K562 (cell line): ENCODE measurements at regions not wholly inside any gene's neighbourhood (a gene's known extent, or its start where the extent isn't known, plus 50 kb on each side); places are given as distances from the start of the nearest gene placed in this dataset.

ENCODE experiments used
- ATAC-seq: fragments of 200-7000 bp; cut with Tn5 transposase; 3 replicates; pipeline ENCODE4 v1.9.1; 2020; ENCODE audit warnings: moderate library complexity
- BruUV-seq: library from RNA; stranded (reverse); fragments of 400-500 nt; replicated peaks from 2 replicates; lab custom pipeline; 2021; lab: Mats Ljungman, UMichigan
- CTCF ChIA-PET: fragments of 300-600 bp; formaldehyde crosslinking; extraction: SDS; loops from one replicate; lab custom pipeline; 2021; ENCODE audit warnings: low intra/inter-chr PET ratio; lab: Yijun Ruan, JAX
- POLR2A ChIA-PET: fragments of 300-600, 350-650 bp; sonication (Branson Sonifier 250); formaldehyde crosslinking; extraction: SDS; loops from one replicate; lab custom pipeline; 2021; ENCODE audit warnings: antibody characterized with exemption, inconsistent platforms; lab: Yijun Ruan, JAX
- DNase-seq, 4 experiments: peaks; one replicate each; pipeline versions ENCODE4 v3.0.0 to v3.0.0-alpha.2; 2011 to 2018; ENCODE audit warnings: low spot score in 3 of 4, mixed read lengths in 3 of 4; ENCODE audit errors: extremely low read depth in 1 of 4
- FAIRE-seq: peaks from 2 replicates; lab custom pipeline; 2011; peaks lifted over from hg19 to GRCh38; lab: Jason Lieb, UNC
- H2AFZ ChIP-seq: 2 replicates; pipeline ENCODE4 v1.6.0; 2011; ENCODE audit warnings: low read depth, low read length, control low read depth, inconsistent platforms
- H3K27ac ChIP-seq: fragments of 200-600 bp; 3 replicates; pipeline ENCODE4 v1.8.0; 2011; ENCODE audit warnings: low read depth, mild to moderate bottlenecking, control low read depth, inconsistent platforms, low read length, moderate library complexity, mixed read lengths; ENCODE audit errors: extremely low read depth
- H3K27me3 ChIP-seq, 2 experiments: fragments of 300-600 bp in 1 of 2; 2 replicates in 1 of 2; 3 replicates in 1 of 2; pipeline versions ENCODE4 v1.6.0 to v1.8.0; 2011; ENCODE audit warnings: inconsistent platforms in 2 of 2, low read length in 2 of 2, mild to moderate bottlenecking in 1 of 2, mixed read lengths in 1 of 2, moderate library complexity in 1 of 2; ENCODE audit not compliant: control insufficient read depth in 2 of 2, insufficient read depth in 2 of 2
- H3K36me3 ChIP-seq: fragments of 300-600 bp; 3 replicates; pipeline ENCODE4 v1.8.0; 2011; ENCODE audit warnings: mild to moderate bottlenecking, low read length, inconsistent platforms; ENCODE audit not compliant: control insufficient read depth, insufficient read depth
- H3K4me1 ChIP-seq, 2 experiments: fragments of 200-600 bp in 1 of 2; replicated peaks in 1 of 2; 2 replicates in 1 of 2; 3 replicates in 1 of 2; pipeline versions ENCODE4 v1.5.1 to v1.8.0; 2011; ENCODE audit warnings: inconsistent platforms in 2 of 2, low read length in 2 of 2, mild to moderate bottlenecking in 1 of 2, mixed read lengths in 1 of 2, moderate library complexity in 1 of 2; ENCODE audit not compliant: control insufficient read depth in 2 of 2, insufficient read depth in 2 of 2
- H3K4me2 ChIP-seq: 2 replicates; pipeline ENCODE4 v1.6.1; 2011; ENCODE audit warnings: low read length, control low read depth, inconsistent platforms, mixed read lengths; ENCODE audit not compliant: insufficient read depth
- H3K4me3 ChIP-seq: fragments of 200-600 bp; sonication (generic), shearing (Covaris generic); 2 replicates; pipeline ENCODE4 v1.5.1; 2016; ENCODE audit warnings: control low read depth, inconsistent platforms
- H3K79me2 ChIP-seq: fragments of 200-600 bp; 3 replicates; pipeline ENCODE4 v1.8.0; 2011; ENCODE audit warnings: low read length, inconsistent platforms; ENCODE audit not compliant: control insufficient read depth, insufficient read depth
- H3K9ac ChIP-seq, 2 experiments: 2 replicates each; pipeline versions ENCODE4 v1.6.0 to v1.6.1; 2011; ENCODE audit warnings: low read depth in 2 of 2, low read length in 2 of 2, control low read depth in 1 of 2, inconsistent platforms in 1 of 2, mild to moderate bottlenecking in 1 of 2, mixed read lengths in 1 of 2; ENCODE audit not compliant: insufficient read depth in 1 of 2
- H3K9me1 ChIP-seq: one replicate; pipeline ENCODE4 v1.6.0; 2011; ENCODE audit warnings: inconsistent platforms, mild to moderate bottlenecking, low read length, moderate library complexity; ENCODE audit not compliant: control insufficient read depth, insufficient read depth
- H3K9me3 ChIP-seq: replicated peaks from 2 replicates; pipeline ENCODE4 v1.5.1; 2011; ENCODE audit warnings: low read depth, low read length, inconsistent platforms; ENCODE audit not compliant: control insufficient read depth, insufficient read depth
- H4K20me1 ChIP-seq: replicated peaks from 2 replicates; pipeline ENCODE4 v1.6.1; 2011; ENCODE audit warnings: low read length, inconsistent platforms, mixed read lengths; ENCODE audit not compliant: control insufficient read depth, insufficient read depth
- ATF3 ChIP-seq, 2 experiments: fragments of 450-650 bp in 1 of 2; sonication (generic) in 1 of 2; formaldehyde crosslinking in 1 of 2; IDR thresholded peaks in 1 of 2; conservative IDR thresholded peaks in 1 of 2; 2 replicates each; pipeline versions ENCODE4 v1.6.1 to v1.8.1; 2016 to 2023; ENCODE audit warnings: mild to moderate bottlenecking in 2 of 2, moderate library complexity in 2 of 2, inconsistent platforms in 1 of 2, missing genetic modification reagents in 1 of 2
- BRD9 ChIP-seq: fragments of 450-650 bp; IDR thresholded peaks from 2 replicates; pipeline ENCODE4 v1.6.1; 2018; ENCODE audit warnings: low read depth; ENCODE audit not compliant: partially characterized antibody
- HDAC2 ChIP-seq: fragments of 450-650 bp; IDR thresholded peaks from 2 replicates; pipeline ENCODE4 v1.6.1; 2016; ENCODE audit warnings: mild to moderate bottlenecking
- MTF1 ChIP-seq: fragments of 250-450 bp; sonication (Bioruptor Pico); IDR thresholded peaks from 2 replicates; pipeline ENCODE4 v1.9.0; 2021; ENCODE audit warnings: moderate library complexity, mild to moderate bottlenecking, inconsistent platforms, borderline replicate concordance
- NCOA4 ChIP-seq: fragments of 450-650 bp; IDR thresholded peaks from 2 replicates; pipeline ENCODE4 v1.6.1; 2018; ENCODE audit warnings: mild to moderate bottlenecking; ENCODE audit not compliant: partially characterized antibody
- PKNOX1 ChIP-seq: fragments of 450-650 bp; IDR thresholded peaks from 2 replicates; pipeline ENCODE4 v1.6.1; 2016
- RBM17 ChIP-seq: fragments of 200-400 bp; formaldehyde crosslinking; IDR thresholded peaks from 2 replicates; pipeline ENCODE4 v1.6.1; 2017; ENCODE audit warnings: low read depth, mild to moderate bottlenecking, low read length, borderline replicate concordance
- SIX5 ChIP-seq, 2 experiments: IDR thresholded peaks; 2 replicates each; pipeline ENCODE4 v1.6.1; 2011; ENCODE audit warnings: low read length in 2 of 2, borderline replicate concordance in 1 of 2, low read depth in 1 of 2, mild to moderate bottlenecking in 1 of 2, moderate library complexity in 1 of 2; ENCODE audit not compliant: insufficient read depth in 1 of 2
- TOE1 ChIP-seq, 2 experiments: fragments of 450-650 bp in 1 of 2; sonication (generic) in 1 of 2; formaldehyde crosslinking in 1 of 2; IDR thresholded peaks; 2 replicates each; pipeline versions ENCODE4 v1.7.1 to v1.8.0; 2016 to 2022; ENCODE audit warnings: borderline replicate concordance in 2 of 2, mild to moderate bottlenecking in 2 of 2, antibody characterized with exemption in 1 of 2, inconsistent platforms in 1 of 2, low read depth in 1 of 2, missing genetic modification reagents in 1 of 2, moderate library complexity in 1 of 2
- ZNF830 ChIP-seq: fragments of 250-450 bp; sonication (Bioruptor Pico); IDR thresholded peaks from 2 replicates; pipeline ENCODE4 v1.5.0; 2021; ENCODE audit warnings: mild to moderate bottlenecking
- WGBS: fragments of 100-300 bp; shearing (Covaris generic); methylation state at CpG from one replicate; pipeline ENCODE4 v1.1.6; 2016; ENCODE audit warnings: low coverage, mixed read lengths; ENCODE audit not compliant: insufficient coverage; ENCODE audit errors: missing lambda C conversion rate; 5-methylcytosine and 5-hydroxymethylcytosine counted together
- in situ Hi-C: fragments of 300-500 bp; cut with MboI; formaldehyde crosslinking; loops from 4 replicates; pipeline ENCODE4 v1.15.0; 2018; ENCODE audit warnings: inconsistent platforms, mixed read lengths
- intact Hi-C: fragments of 100-400 bp; cut with micrococcal nuclease; formaldehyde crosslinking; loops from 2 replicates; pipeline ENCODE4 v1.14.2; 2022
- TF ChIP-seq, protein P1 (sequence below): sonication (generic); formaldehyde crosslinking; IDR thresholded peaks from 2 replicates; pipeline ENCODE4 v1.8.0; 2022; ENCODE audit warnings: missing genetic modification reagents, mild to moderate bottlenecking, borderline replicate concordance
- TF ChIP-seq, protein P2 (sequence below): fragments of 450-650 bp; formaldehyde crosslinking; IDR thresholded peaks from 2 replicates; pipeline ENCODE4 v1.4.0; 2020; ENCODE audit warnings: mild to moderate bottlenecking, mixed read lengths
- TF ChIP-seq, protein P3 (sequence below): sonication (generic); formaldehyde crosslinking; IDR thresholded peaks from 2 replicates; pipeline ENCODE4 v1.8.1; 2022; ENCODE audit warnings: missing genetic modification reagents

DNA sequence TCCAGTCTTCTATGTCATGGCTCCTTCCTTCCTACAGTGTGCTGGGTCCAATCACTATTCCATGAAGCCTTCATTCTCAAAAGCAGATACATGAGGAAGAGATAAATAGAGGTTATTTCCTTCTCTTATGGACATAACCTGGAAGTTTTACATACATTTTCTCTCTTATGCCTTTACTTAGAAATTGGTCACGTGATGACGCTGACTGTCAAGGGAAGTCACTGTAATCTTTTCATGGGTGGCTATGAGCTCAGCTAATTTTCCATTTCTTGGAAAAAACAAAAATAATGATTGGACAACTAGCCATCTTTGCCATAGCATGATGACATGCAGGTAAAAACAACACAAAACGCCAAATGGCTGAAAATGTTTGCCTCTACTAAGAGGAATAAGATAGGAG, 151.6 kb upstream of the PRSS16 start:
- Histone ChIP-seq H3K9me1 (no peaks in the 10 kb centered on the region), H3K4me1 (peaks cover 5 to 6% of the 10 kb centered on the region in 2 experiments; a peak in 3 of 5 replicates), H3K79me2 (no peaks in the 10 kb centered on the region), H3K9me3 (no peaks in the 10 kb centered on the region), H3K9ac (peak overlapping the region in 1 of 2 experiments; percentile 38; a peak in 1 of 4 replicates), H4K20me1 (no peaks in the 10 kb centered on the region), H3K36me3 (no peaks in the 10 kb centered on the region), H3K4me2 (no peak overlapping the region), H3K27ac (peak overlapping the region; percentile 39; the same call in 1 of the 3 replicates), H3K27me3 (no peaks in the 10 kb centered on the region), H3K4me3 (no peak overlapping the region), H2AFZ (peak overlapping the region; percentile 70)
- POLR2A ChIA-PET, result interaction anchor here (0.6 to 0.8 kb wide), 2 partner anchors 37 to 51 kb away, joined by 3 to 4 read pairs; a partner anchor contains a TSS
- CTCF ChIA-PET, result no interaction called here
- 55% methylated on average over 3 of the region's 3 CpGs for WGBS
- no TSS peak for BruUV-seq
- ATAC-seq, result no peak
- FAIRE-seq, result no peak
- intact Hi-C loops, result no loop called here
- DNase-seq, result peak in 1 of 4 experiments; percentile 35
- in situ Hi-C loops, result no loop called here
- TF ChIP-seq RBM17 (no peak), MTF1 (no peak), ATF3 (IDR thresholded peaks at IDR 0.05) (peak; percentile 24; the same call in 1 of the 2 replicates), ATF3 (CRISPR knock-in tag; conservative IDR thresholded peaks at IDR 0.05) (no peak), SIX5 (IDR thresholded peaks at IDR 0.05; ENCODE audit: borderline replicate concordance in 1 of 2, insufficient read depth in 1 of 2, low read depth in 1 of 2, low read length in 2 of 2) (no peak), HDAC2 (no peak), ZNF830 (no peak), BRD9 (no peak), TOE1 (IDR thresholded peaks at IDR 0.05; ENCODE audit: borderline replicate concordance) (peak; percentile 95), TOE1 (CRISPR knock-in tag; IDR thresholded peaks at IDR 0.05; ENCODE audit: borderline replicate concordance, low read depth) (no peak), PKNOX1 (no peak), NCOA4 (no peak)
- TF ChIP-seq, protein P1, sequence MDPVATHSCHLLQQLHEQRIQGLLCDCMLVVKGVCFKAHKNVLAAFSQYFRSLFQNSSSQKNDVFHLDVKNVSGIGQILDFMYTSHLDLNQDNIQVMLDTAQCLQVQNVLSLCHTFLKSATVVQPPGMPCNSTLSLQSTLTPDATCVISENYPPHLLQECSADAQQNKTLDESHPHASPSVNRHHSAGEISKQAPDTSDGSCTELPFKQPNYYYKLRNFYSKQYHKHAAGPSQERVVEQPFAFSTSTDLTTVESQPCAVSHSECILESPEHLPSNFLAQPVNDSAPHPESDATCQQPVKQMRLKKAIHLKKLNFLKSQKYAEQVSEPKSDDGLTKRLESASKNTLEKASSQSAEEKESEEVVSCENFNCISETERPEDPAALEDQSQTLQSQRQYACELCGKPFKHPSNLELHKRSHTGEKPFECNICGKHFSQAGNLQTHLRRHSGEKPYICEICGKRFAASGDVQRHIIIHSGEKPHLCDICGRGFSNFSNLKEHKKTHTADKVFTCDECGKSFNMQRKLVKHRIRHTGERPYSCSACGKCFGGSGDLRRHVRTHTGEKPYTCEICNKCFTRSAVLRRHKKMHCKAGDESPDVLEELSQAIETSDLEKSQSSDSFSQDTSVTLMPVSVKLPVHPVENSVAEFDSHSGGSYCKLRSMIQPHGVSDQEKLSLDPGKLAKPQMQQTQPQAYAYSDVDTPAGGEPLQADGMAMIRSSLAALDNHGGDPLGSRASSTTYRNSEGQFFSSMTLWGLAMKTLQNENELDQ, result no peak
- TF ChIP-seq, protein P2, sequence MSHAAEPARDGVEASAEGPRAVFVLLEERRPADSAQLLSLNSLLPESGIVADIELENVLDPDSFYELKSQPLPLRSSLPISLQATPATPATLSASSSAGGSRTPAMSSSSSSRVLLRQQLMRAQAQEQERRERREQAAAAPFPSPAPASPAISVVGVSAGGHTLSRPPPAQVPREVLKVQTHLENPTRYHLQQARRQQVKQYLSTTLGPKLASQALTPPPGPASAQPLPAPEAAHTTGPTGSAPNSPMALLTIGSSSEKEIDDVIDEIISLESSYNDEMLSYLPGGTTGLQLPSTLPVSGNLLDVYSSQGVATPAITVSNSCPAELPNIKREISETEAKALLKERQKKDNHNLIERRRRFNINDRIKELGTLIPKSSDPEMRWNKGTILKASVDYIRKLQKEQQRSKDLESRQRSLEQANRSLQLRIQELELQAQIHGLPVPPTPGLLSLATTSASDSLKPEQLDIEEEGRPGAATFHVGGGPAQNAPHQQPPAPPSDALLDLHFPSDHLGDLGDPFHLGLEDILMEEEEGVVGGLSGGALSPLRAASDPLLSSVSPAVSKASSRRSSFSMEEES (CRISPR knock-in tag), result peak; percentile 96
- TF ChIP-seq, protein P3, sequence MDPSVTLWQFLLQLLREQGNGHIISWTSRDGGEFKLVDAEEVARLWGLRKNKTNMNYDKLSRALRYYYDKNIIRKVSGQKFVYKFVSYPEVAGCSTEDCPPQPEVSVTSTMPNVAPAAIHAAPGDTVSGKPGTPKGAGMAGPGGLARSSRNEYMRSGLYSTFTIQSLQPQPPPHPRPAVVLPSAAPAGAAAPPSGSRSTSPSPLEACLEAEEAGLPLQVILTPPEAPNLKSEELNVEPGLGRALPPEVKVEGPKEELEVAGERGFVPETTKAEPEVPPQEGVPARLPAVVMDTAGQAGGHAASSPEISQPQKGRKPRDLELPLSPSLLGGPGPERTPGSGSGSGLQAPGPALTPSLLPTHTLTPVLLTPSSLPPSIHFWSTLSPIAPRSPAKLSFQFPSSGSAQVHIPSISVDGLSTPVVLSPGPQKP (CRISPR knock-in tag), result no peak
